GM10266 (cell line): ENCODE measurements at regions not wholly inside any gene's neighbourhood (a gene's known extent, or its start where the extent isn't known, plus 50 kb on each side); places are given as distances from the start of the nearest gene placed in this dataset.

Source experiments
- DNase-seq: peaks from one replicate; pipeline ENCODE4 v3.0.0; 2012; ENCODE audit errors: extremely low spot score
- CTCF ChIP-seq: IDR thresholded peaks from 2 replicates; pipeline ENCODE4 v1.5.1; 2012; ENCODE audit warnings: mild to moderate bottlenecking, low read depth; ENCODE audit not compliant: control insufficient read depth, insufficient read depth; ENCODE audit errors: missing control alignments

GRCh38 chr16:11494029-11494428, 92.7 kb downstream of the LITAF start:
- TF ChIP-seq CTCF = no peak
- DNase-seq = no peak

- DNase-seq = no peak
- TF ChIP-seq CTCF = no peak
Measured at GRCh38 chr16:11494433-11494832, 92.3 kb downstream of the LITAF start.

- no peak for TF ChIP-seq CTCF
- DNase-seq = no peak
Measured at GRCh38 chr16:11495066-11495407, 91.7 kb downstream of the LITAF start.
